Adrenal gland (tissue), 9 donors: ENCODE measurements at regions not wholly inside any gene's neighbourhood (a gene's known extent, or its start where the extent isn't known, plus 50 kb on each side); places are given as distances from the start of the nearest gene placed in this dataset.

Source experiments
- DNase-seq, 7 donors: peaks; one replicate each; pipeline ENCODE4 v3.0.0-alpha.2; 2019 to 2020
- H3K27ac ChIP-seq, 5 donors: fragments of 200-600 bp; sonication (generic) in 4 of 5; 1 replicate in 3 of 5; 2 replicates in 2 of 5; pipeline versions ENCODE4 v1.5.1 to v1.8.0; 2016 to 2020; ENCODE audit warnings: mild to moderate bottlenecking in 1 of 5
- H3K27me3 ChIP-seq: fragments of 200-600 bp; 2 replicates; pipeline ENCODE4 v1.8.0; 2021
- H3K36me3 ChIP-seq, 2 donors: fragments of 200-600 bp; replicated peaks in 1 of 2; 1 replicate in 1 of 2; 2 replicates in 1 of 2; pipeline versions ENCODE4 v1.5.1 to v1.8.0; 2018 to 2022
- H3K4me1 ChIP-seq, 2 donors: fragments of 200-600 bp; replicated peaks in 1 of 2; 1 replicate in 1 of 2; 2 replicates in 1 of 2; pipeline versions ENCODE4 v1.5.1 to v1.8.0; 2018 to 2021
- H3K4me3 ChIP-seq, 4 donors: fragments of 200-600 bp; sonication (generic) in 3 of 4; one replicate each; pipeline ENCODE4 v1.5.1; 2016 to 2018
- H3K9me3 ChIP-seq, 3 donors: fragments of 200-600 bp; sonication (generic) in 1 of 3; replicated peaks in 1 of 3; 1 replicate in 2 of 3; 2 replicates in 1 of 3; pipeline versions ENCODE4 v1.5.1 to v1.8.0; 2016 to 2021
- CTCF ChIP-seq, 6 experiments: fragments of 450-650 bp in 4 of 6; fragments of 200-600 bp in 2 of 6; sonication (generic) in 1 of 6; IDR thresholded peaks; 1 replicate in 5 of 6; 2 replicates in 1 of 6; pipeline versions ENCODE4 v1.5.1 to v1.8.0; 2016 to 2021; ENCODE audit warnings: antibody characterized with exemption in 6 of 6, mild to moderate bottlenecking in 2 of 6, moderate library complexity in 1 of 6
- POLR2A ChIP-seq, 2 donors: fragments of 450-650 bp; IDR thresholded peaks; one replicate each; pipeline ENCODE4 v1.6.1; 2017; ENCODE audit warnings: antibody characterized with exemption in 2 of 2, mild to moderate bottlenecking in 2 of 2, moderate library complexity in 1 of 2
- WGBS, 4 donors: extraction: QIAGEN DNeasy Blood & Tissue Kit in 2 of 4; methylation state at CpG; one replicate each; pipeline versions ENCODE4 v1.1.5 to v1.1.7; 2013 to 2017; 5-methylcytosine and 5-hydroxymethylcytosine counted together
- intact Hi-C, 2 donors: fragments of 100-400 bp; cut with DNase I; formaldehyde crosslinking; loops; one replicate each; pipeline versions ENCODE4 v1.14.1 to v1.15.0; 2022 to 2023
- donor health status: healthy with polysubstance abuse.
- donor health status: Bipolar disorder and iron deficiency.
- donor health status: DM: yes; HTN: yes; CAD: no.
- donor health status: DM: no; HTN: no; CAD: no.
- donor health status: DM: no; HTN: no; CAD: no.

GRCh38 chr2:51299370-51299769, 267.4 kb upstream of the NRXN1 start:
- H3K9me3 ChIP-seq = no peaks in the 10 kb centered on the region
- no peaks in the 10 kb centered on the region for H3K4me1 ChIP-seq
- no peak for TF ChIP-seq CTCF (IDR thresholded peaks at IDR 0.05)
- TF ChIP-seq POLR2A (IDR thresholded peaks at IDR 0.05) = no peak
- no peak for DNase-seq
- 40 to 56% (median 49%) methylated on average over 1 of the region's 1 CpG for WGBS, 4 donors
- H3K27me3 ChIP-seq = no peaks in the 10 kb centered on the region
- H3K4me3 ChIP-seq = no peak overlapping the region
- no peak overlapping the region for H3K27ac ChIP-seq
- H3K36me3 ChIP-seq = no peaks in the 10 kb centered on the region
- intact Hi-C loops = no loop called here

DNA sequence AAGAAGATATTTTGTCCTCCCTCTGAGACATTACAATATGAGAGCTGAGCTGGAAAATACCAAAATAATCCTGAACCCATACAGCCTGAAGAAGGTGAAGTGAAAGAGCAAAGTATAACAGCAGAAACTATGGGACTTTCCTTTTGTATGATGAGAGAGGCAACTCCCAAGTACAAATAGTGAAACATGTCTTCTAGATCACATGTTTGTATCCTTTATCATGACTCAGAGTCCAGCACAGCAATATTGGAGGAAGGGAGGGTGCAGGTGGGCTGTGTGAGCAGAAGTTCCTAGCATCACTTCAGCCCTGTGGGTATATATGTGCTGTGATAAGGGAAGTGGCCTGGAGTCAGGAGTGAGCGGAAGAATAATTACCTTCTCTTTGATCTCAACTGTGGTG, 265.6 kb upstream of the NRXN1 start:
- WGBS, 4 donors = 68 to 87% (median 82%) methylated on average over 1 of the region's 1 CpG
- Histone ChIP-seq H3K9me3 (no peaks in the 10 kb centered on the region), H3K4me1 (no peaks in the 10 kb centered on the region), H3K4me3 (no peak overlapping the region), H3K36me3 (no peaks in the 10 kb centered on the region), H3K27me3 (no peaks in the 10 kb centered on the region), H3K27ac (no peak overlapping the region)
- no peak for TF ChIP-seq CTCF (IDR thresholded peaks at IDR 0.05)
- TF ChIP-seq POLR2A (IDR thresholded peaks at IDR 0.05) = no peak
- intact Hi-C loops = no loop called here
- DNase-seq = no peak

GRCh38 chr2:51293566-51294200, 261.8 kb upstream of the NRXN1 start:
- intact Hi-C loops = no loop called here
- no peak for TF ChIP-seq POLR2A (IDR thresholded peaks at IDR 0.05)
- no peak for TF ChIP-seq CTCF (IDR thresholded peaks at IDR 0.05)
- no peak for DNase-seq
- H3K4me3 ChIP-seq = no peak overlapping the region
- H3K4me1 ChIP-seq = no peaks in the 10 kb centered on the region
- H3K9me3 ChIP-seq = no peaks in the 10 kb centered on the region
- WGBS, 4 donors = 59 to 68% (median 64%) methylated on average over 5 of the region's 5 CpGs
- no peaks in the 10 kb centered on the region for H3K27me3 ChIP-seq
- H3K27ac ChIP-seq = no peak overlapping the region
- H3K36me3 ChIP-seq = no peaks in the 10 kb centered on the region

- H3K4me1 ChIP-seq = no peaks in the 10 kb centered on the region
- intact Hi-C loops = no loop called here
- no peaks in the 10 kb centered on the region for H3K36me3 ChIP-seq
- TF ChIP-seq POLR2A (IDR thresholded peaks at IDR 0.05) (no peak), CTCF (IDR thresholded peaks at IDR 0.05) (no peak)
- H3K27me3 ChIP-seq = no peaks in the 10 kb centered on the region
- H3K4me3 ChIP-seq = no peak overlapping the region
- H3K27ac ChIP-seq = no peak overlapping the region
- H3K9me3 ChIP-seq = no peaks in the 10 kb centered on the region
- DNase-seq = no peak
- WGBS, 4 donors = 49 to 58% (median 55%) methylated on average over 5 of the region's 5 CpGs
These were observed 260.0 kb upstream of the NRXN1 start for GRCh38 chr2:51291762-51292551.
